Effector CD8-positive, alpha-beta T cell (primary cell): ENCODE measurements at regions not wholly inside any gene's neighbourhood (a gene's known extent, or its start where the extent isn't known, plus 50 kb on each side); places are given as distances from the start of the nearest gene placed in this dataset.
"Not testable (repeated sequence)": the region's sequence is repeated elsewhere in the genome, so short reads cannot be mapped to it uniquely, and the experiment has no call there.

Experiments
- DNase-seq: peaks from one replicate; lab custom pipeline; 2025; lab: John Stamatoyannopoulos, UW

DNA sequence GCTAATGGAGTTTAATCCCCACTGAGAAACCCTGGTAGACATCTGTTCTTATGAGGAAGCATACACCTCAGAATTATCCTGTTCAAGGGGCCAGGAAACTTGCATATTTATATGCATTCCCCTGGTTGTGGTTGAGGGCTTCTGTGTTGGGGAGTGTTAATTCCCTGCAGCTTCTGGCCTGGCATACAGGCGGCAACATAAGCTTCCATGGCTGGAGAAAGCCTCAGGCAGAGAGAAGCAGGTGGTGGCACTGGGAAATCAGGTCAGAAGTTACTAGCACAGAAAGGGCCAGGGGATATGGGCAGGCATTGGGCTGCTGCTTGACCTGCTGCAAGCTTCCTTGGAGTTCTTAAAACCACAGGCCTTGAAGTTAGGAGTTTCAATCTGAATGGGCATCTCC is 166.1 kb upstream of the SEMA6A start:
- no peak for DNase-seq

DNA sequence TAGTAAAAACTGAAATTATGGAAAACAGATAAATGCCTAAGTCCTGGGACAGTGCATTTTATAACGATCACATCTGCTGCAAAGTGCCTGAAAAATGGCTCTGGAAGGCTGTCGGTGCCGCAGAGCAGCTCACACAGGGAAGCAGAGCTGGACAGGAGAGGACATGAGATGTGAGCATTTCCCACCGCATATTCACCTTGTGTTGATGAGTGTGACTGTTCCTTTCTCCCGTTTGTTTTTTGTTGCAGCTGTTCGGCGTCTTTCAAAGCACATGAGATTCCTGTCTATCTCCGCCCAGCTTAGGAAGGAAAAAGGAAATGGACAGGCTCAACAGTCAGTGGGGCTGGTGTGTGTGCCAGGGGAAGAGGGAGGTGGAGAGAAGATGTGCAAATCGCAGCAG is 164.9 kb upstream of the SEMA6A start:
- no peak for DNase-seq

DNA sequence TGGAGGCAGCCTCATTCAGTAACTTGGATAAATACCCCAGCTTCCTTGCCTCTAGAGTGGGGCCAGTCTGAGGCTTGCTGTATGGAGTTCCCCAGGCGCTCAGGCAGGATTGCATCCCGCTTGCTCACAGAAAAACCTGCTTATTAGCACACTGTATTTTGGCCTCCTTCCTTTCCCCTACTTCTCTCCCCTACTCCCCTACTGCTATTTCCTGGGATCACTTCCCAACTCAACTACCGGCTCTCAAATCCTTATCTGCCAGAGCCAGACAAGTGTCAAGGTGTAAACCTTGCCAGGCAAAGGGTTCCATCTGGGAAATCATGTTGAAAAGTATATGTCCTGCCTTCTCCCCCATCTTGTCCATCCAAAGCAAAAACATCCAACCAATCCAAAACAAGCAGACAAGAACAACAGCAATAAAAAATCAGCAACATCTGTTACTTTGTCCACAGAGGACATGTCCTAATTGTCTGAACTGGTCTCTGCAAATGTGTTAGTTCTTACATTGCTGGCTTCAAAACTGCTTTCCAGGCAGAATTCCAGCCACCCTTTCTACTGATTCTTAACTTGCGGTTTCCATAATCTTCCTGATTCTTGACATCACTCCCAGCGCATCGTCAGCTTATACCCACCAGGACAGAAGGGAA is 164.1 kb upstream of the SEMA6A start:
- no peak for DNase-seq

DNA sequence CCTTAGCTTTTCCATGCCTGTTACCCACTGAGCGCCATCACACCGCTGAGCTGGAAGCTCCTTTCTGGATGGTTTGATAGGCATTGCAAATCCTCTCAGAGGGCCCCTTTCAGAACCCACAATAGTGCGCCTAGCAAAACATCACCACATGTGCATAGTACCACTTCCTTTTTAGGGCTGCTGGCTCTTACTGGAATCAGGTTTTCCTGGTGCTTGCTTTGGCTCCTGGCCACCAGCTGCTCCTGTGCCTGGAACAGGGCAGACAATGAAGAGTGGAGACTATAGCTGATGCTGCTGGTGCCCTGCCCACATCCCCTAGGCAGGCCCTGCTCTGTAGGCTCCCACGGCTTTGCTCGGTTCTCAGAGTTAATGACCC is 163.6 kb upstream of the SEMA6A start:
- DNase-seq, result no peak

DNA sequence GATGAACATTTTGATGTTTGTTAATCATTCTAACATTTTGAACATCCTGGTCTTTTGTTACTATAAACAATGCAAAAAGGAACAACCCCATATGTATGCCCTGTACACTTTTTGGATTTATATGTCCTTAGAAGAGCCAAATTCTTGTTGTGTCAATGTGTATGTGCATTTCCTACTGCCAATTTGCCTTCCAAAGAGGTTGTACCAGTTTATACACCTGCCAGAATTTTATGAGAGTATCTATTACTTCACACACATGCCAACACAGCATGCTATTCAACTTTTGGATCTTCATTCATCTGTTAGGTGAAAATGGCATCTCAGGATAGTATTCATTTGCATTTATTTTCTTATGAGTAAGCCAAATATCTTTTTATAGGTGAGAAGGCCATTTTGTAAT is 162.0 kb upstream of the SEMA6A start:
- no peak for DNase-seq

DNA sequence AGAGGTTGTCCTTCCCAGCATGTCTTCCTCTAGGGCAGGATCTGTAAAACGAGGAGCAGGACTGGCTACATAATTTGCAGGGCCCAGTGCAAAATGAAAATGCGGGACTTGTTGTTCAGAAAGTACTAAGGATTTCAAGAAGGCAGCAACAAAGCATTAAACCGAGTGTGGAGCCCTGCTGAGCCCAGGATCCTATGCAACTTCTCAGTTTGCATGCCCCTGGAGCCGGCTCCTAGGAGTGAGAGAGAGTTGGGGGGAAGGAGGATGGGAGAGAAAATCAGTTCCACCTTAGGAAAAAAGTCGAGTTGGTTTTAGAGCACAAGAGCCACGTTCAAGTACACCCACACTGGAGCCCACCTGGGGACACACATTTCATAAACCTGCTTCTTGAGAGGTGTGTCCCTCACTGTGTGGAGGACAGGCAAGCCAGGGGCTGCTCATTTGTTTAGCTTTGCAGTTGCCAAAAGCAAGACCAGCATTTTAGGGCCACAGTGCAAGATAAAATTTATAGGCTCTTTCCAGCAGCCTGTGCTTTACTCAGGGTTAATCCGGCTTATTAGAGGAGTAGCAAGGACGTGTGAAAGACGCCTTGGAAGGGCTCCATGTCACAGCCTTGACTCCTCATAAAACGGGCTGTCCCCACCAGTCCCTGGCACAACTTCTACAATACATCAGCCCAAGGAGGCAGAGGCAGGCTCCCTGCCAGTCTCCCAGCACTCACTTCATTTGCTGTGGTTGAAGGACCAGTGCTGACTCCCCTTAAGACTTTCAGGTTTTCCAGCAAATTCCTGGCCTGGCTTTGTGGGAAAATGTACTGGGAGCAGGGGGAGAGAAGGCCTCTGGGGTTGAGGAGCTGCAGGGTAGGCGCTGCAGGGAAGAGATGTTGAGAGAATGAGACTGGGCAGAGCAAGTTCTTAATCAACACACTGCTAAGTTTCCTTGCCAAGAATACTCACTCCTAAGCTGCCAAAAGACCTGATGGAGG is 159.7 kb upstream of the SEMA6A start:
- DNase-seq, result no peak

DNA sequence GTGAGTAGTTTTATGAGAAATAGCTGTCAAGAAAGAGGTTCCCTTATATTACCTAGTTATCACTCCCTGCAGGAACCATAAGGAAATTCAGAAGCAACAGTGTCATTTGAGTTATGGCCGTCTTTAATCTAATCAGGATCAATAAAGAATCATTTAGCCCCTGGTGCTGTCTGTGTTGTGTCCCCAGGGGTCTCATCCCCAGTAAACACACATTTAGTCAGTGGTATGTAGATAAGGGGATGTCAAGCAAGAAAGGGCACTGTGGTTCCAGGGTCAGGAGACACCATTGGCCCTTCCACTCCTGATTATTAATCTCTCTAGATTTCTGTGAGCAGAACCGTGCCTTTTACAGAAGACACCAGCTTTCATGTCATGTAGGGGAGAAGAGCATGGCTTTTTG is 158.0 kb upstream of the SEMA6A start:
- no peak for DNase-seq

DNA sequence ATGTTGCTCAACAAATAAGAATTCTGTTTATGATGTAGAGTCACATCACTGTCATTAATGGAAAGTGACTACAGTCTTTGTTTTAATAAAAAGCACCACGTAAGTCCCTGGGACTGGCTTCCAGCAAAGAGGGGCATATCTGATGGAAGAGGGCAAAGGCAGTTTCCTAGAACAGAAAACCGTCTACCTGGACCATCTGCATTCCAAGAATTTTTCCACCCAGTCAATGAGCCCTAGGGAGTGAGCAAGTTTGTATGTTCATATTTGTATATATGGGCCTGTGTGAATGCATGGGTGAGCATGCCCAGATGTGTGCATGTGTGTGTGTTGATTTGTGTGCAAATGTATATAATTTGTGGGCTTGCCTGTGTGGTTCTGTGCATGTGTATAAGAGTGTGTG is 156.8 kb upstream of the SEMA6A start:
- DNase-seq, result no peak

DNA sequence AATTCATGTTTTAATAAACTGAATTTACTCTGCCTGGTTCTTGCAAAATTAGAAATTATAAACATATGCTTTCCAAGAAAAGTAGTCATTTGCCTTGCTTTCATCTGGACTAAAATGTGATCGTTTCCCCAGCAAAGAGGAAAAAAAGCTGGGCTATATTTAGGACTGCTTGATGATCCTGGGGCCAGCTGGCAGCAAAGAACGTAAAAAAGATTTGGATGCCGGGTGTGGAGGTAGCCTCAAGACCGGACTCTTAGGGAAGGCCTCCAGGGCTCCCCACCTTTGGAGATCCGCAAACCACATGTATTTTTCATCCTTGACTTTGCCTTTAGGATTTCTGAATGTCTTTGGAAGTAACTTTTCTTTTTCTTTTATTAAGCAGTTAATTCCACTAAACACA is 156.1 kb upstream of the SEMA6A start:
- DNase-seq, result no peak

DNA sequence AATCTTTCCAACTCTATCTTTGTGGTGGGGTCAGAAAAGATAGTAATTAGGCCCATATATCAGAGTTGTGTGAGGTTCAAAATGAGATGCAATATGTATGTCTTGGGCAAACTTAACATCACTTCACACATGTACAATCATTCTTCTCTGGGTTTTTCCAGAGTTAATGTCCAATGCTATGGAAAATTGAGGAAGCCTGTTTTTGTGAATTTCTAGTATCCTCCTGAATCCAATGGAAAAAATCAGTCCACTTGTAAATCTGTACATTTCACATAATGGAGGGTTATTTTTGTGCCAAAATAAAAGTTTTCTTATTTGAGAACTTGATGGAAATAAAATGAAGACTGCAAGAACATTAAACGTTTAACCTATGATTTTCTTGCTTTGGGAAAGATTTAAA is 155.6 kb upstream of the SEMA6A start:
- DNase-seq, result no peak

DNA sequence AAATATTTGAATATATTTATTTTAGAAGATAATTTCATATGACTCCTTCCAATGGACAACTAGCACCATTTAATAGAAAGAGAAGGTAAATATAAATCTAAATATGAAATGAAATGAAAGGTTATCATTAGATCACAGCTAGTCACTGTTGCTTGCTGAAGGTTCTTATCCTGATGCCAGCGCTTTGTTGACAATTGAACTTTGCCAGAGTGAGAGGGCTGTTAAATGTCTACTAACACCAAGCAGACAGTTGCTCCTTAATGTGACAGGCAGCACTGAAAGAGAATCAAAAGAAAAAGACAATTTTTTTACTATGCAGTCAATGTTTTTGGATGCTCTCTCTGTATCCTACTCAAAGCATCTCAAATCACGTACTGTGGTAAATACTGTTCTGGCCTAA is 152.6 kb upstream of the SEMA6A start:
- no peak for DNase-seq

DNA sequence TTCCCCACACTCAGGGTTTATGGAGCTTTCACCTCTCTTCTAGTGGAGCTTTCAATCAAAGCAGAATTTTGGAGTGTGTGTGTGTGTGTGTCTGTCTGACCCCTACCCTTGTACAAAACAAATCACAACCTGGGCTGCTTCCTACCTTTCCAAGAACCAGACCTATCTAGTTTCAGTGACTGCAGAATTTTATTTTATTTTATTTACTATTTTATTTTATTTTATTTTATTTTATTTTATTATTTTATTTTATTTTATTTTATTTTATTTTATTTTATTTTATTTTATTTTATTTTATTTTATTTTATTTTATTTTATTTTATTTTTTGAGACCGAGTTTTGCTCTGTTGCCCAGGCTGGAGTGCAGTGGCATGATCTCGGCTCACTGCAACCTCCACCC is 151.6 kb upstream of the SEMA6A start:
- DNase-seq, result not testable (repeated sequence)

DNA sequence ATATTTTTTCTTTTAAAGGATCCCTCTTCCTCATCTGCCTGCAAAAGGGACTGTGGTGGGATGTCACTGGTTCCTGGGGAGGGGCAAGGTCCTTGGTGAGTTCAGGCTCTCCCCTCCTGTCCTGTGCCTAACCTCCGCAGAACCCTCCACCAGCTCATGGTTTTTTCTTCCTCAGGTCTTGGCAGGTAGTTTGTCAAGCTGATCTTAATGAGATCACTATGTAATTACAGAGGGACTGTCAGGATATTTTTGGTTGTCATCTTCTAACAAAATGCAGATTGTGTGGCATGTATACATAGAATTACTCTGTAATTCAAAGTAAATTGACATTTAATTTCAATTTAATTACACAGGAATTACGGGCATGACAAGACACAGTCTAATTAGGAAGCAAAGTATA is 150.3 kb upstream of the SEMA6A start:
- DNase-seq, result no peak

DNA sequence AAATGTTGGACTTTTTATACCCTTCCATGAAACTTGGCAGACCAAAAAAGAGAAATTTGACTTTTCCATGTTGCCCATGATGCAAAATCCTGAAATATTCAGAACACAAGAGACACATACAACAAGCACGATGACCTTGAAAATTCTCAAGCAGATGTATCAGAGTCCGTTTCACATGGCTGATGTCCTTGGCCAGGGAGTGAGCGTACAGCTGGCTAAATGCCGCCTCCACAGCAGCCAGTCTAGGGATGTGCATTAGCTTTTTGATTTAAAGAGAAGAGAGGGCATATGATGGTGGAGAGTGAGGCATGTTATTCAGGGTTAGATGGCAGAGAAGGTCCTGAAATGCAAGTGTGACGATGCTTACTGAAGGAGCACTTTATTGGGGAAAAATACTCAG is 148.0 kb upstream of the SEMA6A start:
- no peak for DNase-seq

DNA sequence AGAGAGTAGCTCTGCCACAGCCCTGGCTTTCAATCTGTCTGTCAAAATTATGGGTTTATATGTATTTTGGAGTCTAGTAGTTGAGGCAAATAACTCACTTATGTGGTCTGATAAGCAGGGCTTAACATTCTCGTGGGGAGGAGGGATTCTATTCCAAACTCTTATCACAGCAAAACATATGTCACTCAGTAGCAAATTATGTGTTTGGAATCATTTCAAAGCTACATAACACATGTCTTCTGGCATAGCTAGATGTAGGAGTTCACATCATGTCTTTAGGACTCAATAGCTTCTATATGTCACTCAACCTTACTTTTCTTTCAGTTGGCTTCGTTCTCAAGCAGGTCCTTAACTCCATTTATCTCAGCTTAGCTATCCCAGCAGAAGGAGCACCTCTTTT is 144.5 kb upstream of the SEMA6A start:
- DNase-seq, result no peak

DNA sequence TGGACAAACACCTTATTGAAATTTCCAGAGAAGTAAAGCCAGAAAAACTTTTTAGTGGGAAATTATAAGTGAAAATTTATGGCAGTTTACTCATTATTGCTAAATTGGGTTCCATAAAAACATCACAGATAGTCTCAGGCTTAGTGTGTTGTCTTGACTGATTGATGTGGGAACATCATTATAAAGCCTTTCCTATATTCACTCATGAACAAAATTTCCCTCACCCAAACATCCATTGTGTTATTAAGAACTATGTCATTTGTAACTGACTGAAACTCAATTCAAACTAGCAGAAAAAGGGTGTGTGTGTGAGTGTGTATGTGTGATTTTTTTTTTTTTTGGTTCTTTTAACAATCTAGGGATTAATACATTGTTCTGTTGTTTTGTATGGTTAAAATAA is 143.7 kb upstream of the SEMA6A start:
- no peak for DNase-seq

DNA sequence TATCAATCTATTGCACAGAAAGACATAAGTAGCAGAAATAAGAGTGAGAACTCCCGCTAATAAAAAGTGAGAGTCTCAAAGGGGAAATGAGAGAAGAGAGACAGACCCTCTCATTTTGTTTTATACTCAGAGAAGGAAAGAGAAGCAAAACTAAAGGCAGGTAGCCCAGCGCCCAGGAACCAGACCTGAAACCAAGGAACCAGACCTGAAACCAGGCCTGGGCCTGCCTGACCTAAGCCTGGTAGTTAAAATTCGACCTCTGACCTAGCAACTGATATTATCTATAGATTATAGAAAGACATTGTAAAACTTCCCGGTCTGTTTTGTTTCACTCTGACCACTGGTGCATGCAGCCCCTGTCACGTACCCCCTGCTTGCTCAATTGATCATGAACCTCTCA is 134.5 kb upstream of the SEMA6A start:
- DNase-seq, result no peak

DNA sequence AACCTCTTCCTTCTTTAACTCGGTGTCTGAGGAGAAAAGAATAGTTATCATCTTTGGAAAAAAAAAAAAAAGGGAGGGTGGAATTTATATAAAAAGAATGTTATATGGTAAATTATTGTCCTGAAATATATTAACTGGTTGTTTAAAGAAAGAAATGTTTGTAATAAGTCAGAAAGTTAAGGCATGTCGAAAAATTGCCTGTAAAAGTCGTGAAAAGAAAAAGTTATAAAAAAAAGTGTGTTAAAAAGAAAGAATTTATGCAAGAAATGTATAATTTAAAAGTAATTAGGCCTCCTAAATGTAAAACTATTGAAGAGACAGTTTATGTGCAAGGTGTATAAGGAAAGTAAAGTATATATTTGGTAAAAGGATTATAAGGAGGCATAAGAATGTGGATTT is 130.5 kb upstream of the SEMA6A start:
- DNase-seq, result not testable (repeated sequence)

DNA sequence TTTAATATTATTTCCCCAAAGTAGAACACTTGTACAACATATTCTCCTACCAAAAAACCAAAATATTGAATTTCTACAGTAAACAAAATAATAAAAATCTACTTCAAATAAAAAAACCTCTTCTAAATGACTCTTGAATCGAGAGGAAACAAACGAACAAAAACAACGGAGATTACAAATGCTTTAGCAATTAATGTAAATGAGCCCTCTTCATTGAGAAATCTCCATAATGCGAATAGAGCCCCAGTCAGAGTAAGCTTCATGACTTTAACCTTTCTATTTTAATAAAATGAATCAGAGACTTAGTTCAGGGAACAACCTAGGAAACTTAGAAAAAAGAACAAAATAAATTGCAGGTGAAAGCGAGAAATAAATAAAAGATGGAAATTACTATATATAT is 129.3 kb upstream of the SEMA6A start:
- DNase-seq, result no peak

DNA sequence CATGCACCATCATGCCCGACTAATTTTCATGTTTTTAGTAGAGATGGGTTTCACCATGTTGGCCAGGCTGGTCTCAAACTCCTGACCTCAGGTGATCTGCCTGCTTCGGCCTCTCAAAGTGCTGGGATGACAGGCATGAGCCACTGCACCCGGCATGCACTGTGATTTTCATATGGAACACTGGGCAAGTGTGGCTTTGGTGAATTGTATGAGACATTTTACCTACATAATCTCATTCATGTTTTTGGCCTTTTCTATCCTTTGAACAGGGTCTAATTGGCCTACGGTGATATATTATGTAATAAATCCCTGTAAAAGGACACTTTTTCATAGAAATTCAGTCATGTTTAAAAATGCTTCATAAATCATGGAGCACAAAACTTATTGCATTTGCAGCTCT is 128.7 kb upstream of the SEMA6A start:
- DNase-seq, result no peak

DNA sequence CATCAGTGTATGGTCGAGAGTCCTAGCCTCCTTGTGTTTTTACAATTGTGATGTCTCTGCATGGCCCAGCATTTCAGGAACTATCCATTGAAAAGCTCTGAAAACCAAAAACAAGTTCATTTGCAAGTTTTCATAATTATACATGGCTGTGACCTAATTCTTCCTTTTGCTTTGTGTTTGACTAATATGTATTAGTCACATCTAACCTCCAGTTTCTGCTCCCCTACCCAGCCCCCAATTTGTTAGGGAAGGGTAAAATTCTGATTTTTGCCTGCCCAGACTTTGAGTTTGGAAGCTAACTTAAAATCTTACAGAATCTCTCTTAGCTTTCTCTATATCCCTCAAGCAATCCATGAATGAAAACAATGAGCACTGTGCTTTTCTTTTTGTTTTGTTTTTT is 128.2 kb upstream of the SEMA6A start:
- DNase-seq, result no peak

DNA sequence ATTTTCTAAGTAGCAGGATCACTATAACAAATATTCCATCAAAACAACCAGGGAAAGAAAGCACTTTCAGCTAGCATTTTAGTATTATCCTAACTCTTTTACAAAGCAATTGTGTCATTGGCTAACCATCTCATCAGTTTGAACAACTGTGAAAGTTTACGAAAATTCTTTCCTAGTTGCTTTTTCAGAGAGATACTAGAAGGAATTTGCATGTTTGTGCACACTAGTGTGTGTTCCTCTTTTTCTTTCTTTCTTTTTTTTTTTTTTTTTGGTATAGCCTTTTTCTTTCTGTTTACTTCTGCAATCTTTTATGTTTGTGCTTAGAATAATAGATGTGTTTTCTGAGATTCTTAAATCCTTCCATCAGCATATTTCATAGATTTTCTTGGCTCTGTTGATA is 124.7 kb upstream of the SEMA6A start:
- DNase-seq, result no peak

DNA sequence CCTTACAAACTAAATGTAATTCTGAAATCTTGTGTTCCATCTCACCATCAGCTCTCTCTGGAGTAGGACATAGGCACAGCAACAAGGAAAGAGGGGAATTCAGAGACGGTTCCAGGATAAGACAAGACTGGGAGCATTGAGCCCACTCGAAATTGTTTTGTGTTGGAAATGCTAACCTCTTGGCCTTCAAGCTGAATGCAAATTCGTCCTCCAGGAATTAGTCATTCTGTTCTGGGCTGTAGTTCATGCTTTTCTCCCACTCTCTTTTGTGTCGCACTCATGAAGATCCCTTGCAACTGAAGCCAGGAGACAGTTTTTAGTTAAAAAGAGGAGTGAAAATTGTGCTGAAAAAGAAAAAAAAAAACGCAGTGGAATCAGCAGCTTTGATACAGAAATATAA is 121.7 kb upstream of the SEMA6A start:
- DNase-seq, result no peak

DNA sequence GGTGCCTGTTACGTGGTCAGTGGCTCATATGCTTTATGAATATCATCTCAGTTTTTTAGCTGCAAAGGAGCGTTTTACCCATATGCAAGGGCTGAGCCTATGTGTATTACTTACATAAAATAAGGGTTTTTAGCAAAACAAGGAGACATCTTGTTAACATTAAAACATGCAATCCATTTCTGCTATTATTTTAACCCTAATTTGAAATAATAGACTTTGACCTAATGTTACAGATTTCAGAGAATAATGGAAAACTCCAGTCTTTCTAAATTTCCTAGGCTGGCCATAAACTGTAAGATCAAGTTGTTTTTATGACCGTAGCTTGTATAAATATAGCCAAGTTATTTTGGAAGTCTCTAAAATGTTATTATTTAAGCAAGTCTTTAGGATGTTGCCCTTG is 121.1 kb upstream of the SEMA6A start:
- no peak for DNase-seq
